NCI-H128 (cell line): ENCODE measurements at regions not wholly inside any gene's neighbourhood (a gene's known extent, or its start where the extent isn't known, plus 50 kb on each side); places are given as distances from the start of the nearest gene placed in this dataset.

Experiments used
- DNase-seq: peaks from one replicate; lab custom pipeline; 2025; ENCODE audit not compliant: unreplicated experiment; lab: John Stamatoyannopoulos, UW

GRCh38 chr3:13158408-13158807 is 85.2 kb upstream of the IQSEC1 start:
- no peak for DNase-seq

GRCh38 chr3:13157986-13158385 is 84.8 kb upstream of the IQSEC1 start:
- DNase-seq = no peak

GRCh38 chr3:13152826-13153710 is 79.8 kb upstream of the IQSEC1 start:
- DNase-seq = no peak

GRCh38 chr3:13150624-13151023 is 77.4 kb upstream of the IQSEC1 start:
- DNase-seq = no peak

- DNase-seq = no peak
Measured at GRCh38 chr3:13149330-13150108, 76.3 kb upstream of the IQSEC1 start.

GRCh38 chr3:13148561-13149329 is 75.5 kb upstream of the IQSEC1 start:
- DNase-seq = no peak

GRCh38 chr3:13148126-13148525 is 74.9 kb upstream of the IQSEC1 start:
- no peak for DNase-seq

GRCh38 chr3:13147344-13147743 is 74.1 kb upstream of the IQSEC1 start:
- no peak for DNase-seq

GRCh38 chr3:13146643-13147143 is 73.5 kb upstream of the IQSEC1 start:
- DNase-seq = no peak

- DNase-seq = no peak
Measured at GRCh38 chr3:13145826-13146642, 72.8 kb upstream of the IQSEC1 start.

GRCh38 chr3:13145131-13145825 is 72.0 kb upstream of the IQSEC1 start:
- no peak for DNase-seq

GRCh38 chr3:13144163-13145023 is 71.2 kb upstream of the IQSEC1 start:
- DNase-seq = no peak

- DNase-seq = no peak
Measured at GRCh38 chr3:13143381-13144004, 70.3 kb upstream of the IQSEC1 start.

- DNase-seq = no peak
Measured at GRCh38 chr3:13142552-13143380, 69.5 kb upstream of the IQSEC1 start.

GRCh38 chr3:13141991-13142412 is 68.8 kb upstream of the IQSEC1 start:
- DNase-seq = no peak

- no peak for DNase-seq
Measured at GRCh38 chr3:13141183-13141582, 68.0 kb upstream of the IQSEC1 start.

GRCh38 chr3:13140596-13140995 is 67.4 kb upstream of the IQSEC1 start:
- no peak for DNase-seq
